ENCODE measurements at regions not wholly inside any gene's neighbourhood (a gene's known extent, or its start where the extent isn't known, plus 50 kb on each side); places are given as distances from the start of the nearest gene placed in this dataset.

GRCh38 chr5:114910727-114911126, 259.0 kb downstream of the TRIM36 start:
- Histone ChIP-seq H3K36me3 (no peaks in the 10 kb centered on the region), H3K9me3 (peaks cover 0 to 51% (median 27%) of the 10 kb centered on the region in 8 donors), H3K4me3 (no peak overlapping the region), H3K4me1 (no peaks in the 10 kb centered on the region), H3K27ac (no peak overlapping the region), H3K27me3 (replicated peaks in 1 of 7) (no peaks in the 10 kb centered on the region)
- intact Hi-C loops (cut with DNase I; ENCODE audit: low total_unique reads): no loop called here
- TF ChIP-seq CTCF (IDR thresholded peaks at IDR 0.05 in 8 of 11, conservative IDR thresholded peaks at IDR 0.05 in 3 of 11) (no peak), POLR2A (IDR thresholded peaks at IDR 0.05) (no peak), POLR2AphosphoS5 (IDR thresholded peaks at IDR 0.05) (no peak)
- no peak for DNase-seq

GRCh38 chr5:114909424-114909823, 260.3 kb downstream of the TRIM36 start:
- no peaks in the 10 kb centered on the region for H3K4me1 ChIP-seq
- peaks cover 0 to 52% (median 31%) of the 10 kb centered on the region in 8 donors for H3K9me3 ChIP-seq
- DNase-seq: no peak
- no peaks in the 10 kb centered on the region for H3K36me3 ChIP-seq
- no peaks in the 10 kb centered on the region for H3K27me3 ChIP-seq (replicated peaks in 1 of 7)
- H3K4me3 ChIP-seq: no peak overlapping the region
- 90 to 97% (median 93%) methylated on average over 2 of the region's 2 CpGs for WGBS, 5 donors
- no peak overlapping the region for H3K27ac ChIP-seq
- intact Hi-C loops (cut with DNase I; ENCODE audit: low total_unique reads): no loop called here
- TF ChIP-seq CTCF (IDR thresholded peaks at IDR 0.05 in 8 of 11, conservative IDR thresholded peaks at IDR 0.05 in 3 of 11) (no peak), POLR2A (IDR thresholded peaks at IDR 0.05) (no peak), POLR2AphosphoS5 (IDR thresholded peaks at IDR 0.05) (no peak)

GRCh38 chr5:114903767-114904166, 265.9 kb downstream of the TRIM36 start:
- WGBS, 5 donors: 77 to 85% (median 79%) methylated on average over 2 of the region's 2 CpGs
- H3K27ac ChIP-seq: no peak overlapping the region
- no peak for DNase-seq
- H3K4me3 ChIP-seq: no peak overlapping the region
- H3K27me3 ChIP-seq (replicated peaks in 1 of 7): no peaks in the 10 kb centered on the region
- H3K9me3 ChIP-seq: peaks cover 0 to 18% (median 10%) of the 10 kb centered on the region in 8 donors
- intact Hi-C loops (cut with DNase I; ENCODE audit: low total_unique reads): no loop called here
- no peaks in the 10 kb centered on the region for H3K4me1 ChIP-seq
- TF ChIP-seq POLR2AphosphoS5 (IDR thresholded peaks at IDR 0.05) (no peak), CTCF (IDR thresholded peaks at IDR 0.05 in 8 of 11, conservative IDR thresholded peaks at IDR 0.05 in 3 of 11) (no peak), POLR2A (IDR thresholded peaks at IDR 0.05) (no peak)
- H3K36me3 ChIP-seq: no peaks in the 10 kb centered on the region

- no peaks in the 10 kb centered on the region for H3K27me3 ChIP-seq (replicated peaks in 1 of 7)
- no peaks in the 10 kb centered on the region for H3K4me1 ChIP-seq
- H3K4me3 ChIP-seq: no peak overlapping the region
- intact Hi-C loops (cut with DNase I; ENCODE audit: low total_unique reads): no loop called here
- no peaks in the 10 kb centered on the region for H3K36me3 ChIP-seq
- no peak overlapping the region for H3K27ac ChIP-seq
- DNase-seq: no peak
- TF ChIP-seq POLR2AphosphoS5 (IDR thresholded peaks at IDR 0.05): no peak
- TF ChIP-seq POLR2A (IDR thresholded peaks at IDR 0.05): no peak
- WGBS, 5 donors: 69 to 84% (median 79%) methylated on average over 2 of the region's 2 CpGs
- no peaks in the 10 kb centered on the region for H3K9me3 ChIP-seq
Observed at GRCh38 chr5:114898602-114899001, 271.1 kb downstream of the TRIM36 start.

- intact Hi-C loops (cut with DNase I; ENCODE audit: low total_unique reads): no loop called here
Observed at GRCh38 chr5:114883675-114884074, 286.0 kb downstream of the TRIM36 start.

More at GRCh38 chr5:114883675-114884074, 286.0 kb downstream of the TRIM36 start:
- no peak overlapping the region for H3K4me3 ChIP-seq
- H3K9me3 ChIP-seq: peaks cover 0 to 25% (median 11%) of the 10 kb centered on the region in 8 donors
- 69 to 79% (median 75%) methylated on average over 2 of the region's 2 CpGs for WGBS, 5 donors
- no peaks in the 10 kb centered on the region for H3K36me3 ChIP-seq
- DNase-seq: no peak
- H3K4me1 ChIP-seq: no peaks in the 10 kb centered on the region
- TF ChIP-seq POLR2A (IDR thresholded peaks at IDR 0.05) (no peak), CTCF (IDR thresholded peaks at IDR 0.05 in 8 of 11, conservative IDR thresholded peaks at IDR 0.05 in 3 of 11) (no peak), POLR2AphosphoS5 (IDR thresholded peaks at IDR 0.05) (no peak)
- H3K27ac ChIP-seq: no peak overlapping the region
- no peaks in the 10 kb centered on the region for H3K27me3 ChIP-seq (replicated peaks in 1 of 7)
